IPS DF 4.7 (cell line): ENCODE measurements at regions not wholly inside any gene's neighbourhood (a gene's known extent, or its start where the extent isn't known, plus 50 kb on each side); places are given as distances from the start of the nearest gene placed in this dataset.
"Not testable (repeated sequence)": the region's sequence is repeated elsewhere in the genome, so short reads cannot be mapped to it uniquely, and the experiment has no call there.

Experiments
- DNase-seq: peaks from one replicate; pipeline ENCODE4 v3.0.0-alpha.2; 2013; ENCODE audit warnings: low spot score; ENCODE audit errors: extremely low read depth

- no peak for DNase-seq
Observed at GRCh38 chr19:30841934-30842333, 469.8 kb downstream of the ZNF536 start.

GRCh38 chr19:30830875-30831274, 458.7 kb downstream of the ZNF536 start:
- no peak for DNase-seq

DNA sequence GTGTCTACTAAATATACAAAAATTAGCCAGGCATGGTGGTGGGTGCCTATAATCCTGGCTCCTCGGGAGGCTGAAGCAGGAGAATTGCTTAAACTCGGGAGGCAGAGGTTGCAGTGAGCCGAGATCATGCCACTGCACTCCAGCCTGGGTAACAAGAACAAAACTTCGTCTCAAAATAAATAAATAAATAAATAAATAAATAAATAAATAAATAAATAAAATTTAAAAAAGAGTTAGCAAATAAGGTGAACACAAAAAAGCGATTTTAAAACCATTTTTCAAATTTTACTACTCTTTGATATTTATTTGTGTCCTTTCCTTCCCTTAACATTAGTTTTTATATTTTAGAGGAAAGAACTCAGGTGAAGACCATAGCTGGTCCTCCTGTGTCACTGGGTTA, 453.3 kb downstream of the ZNF536 start:
- not testable (repeated sequence) for DNase-seq

DNA sequence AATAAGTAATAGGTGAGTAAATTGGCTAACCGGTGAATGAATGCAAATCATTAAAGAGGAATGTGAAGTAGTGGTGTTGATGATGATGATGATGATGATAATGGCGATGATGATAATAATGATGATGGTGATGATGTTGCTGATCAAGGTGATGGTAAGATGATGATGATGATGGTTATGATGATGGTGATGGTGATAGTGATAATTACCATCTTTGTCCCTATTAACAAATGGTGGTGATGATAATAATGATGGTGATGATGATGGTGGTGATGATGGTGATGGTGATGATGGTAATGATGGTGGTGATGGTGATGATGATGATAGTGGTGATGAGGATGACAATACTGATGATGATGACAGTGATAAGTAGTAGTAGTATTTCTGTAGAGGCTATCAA, 452.6 kb downstream of the ZNF536 start:
- no peak for DNase-seq

- no peak for DNase-seq
Observed at GRCh38 chr19:30817965-30818567, 445.9 kb downstream of the ZNF536 start.

DNA sequence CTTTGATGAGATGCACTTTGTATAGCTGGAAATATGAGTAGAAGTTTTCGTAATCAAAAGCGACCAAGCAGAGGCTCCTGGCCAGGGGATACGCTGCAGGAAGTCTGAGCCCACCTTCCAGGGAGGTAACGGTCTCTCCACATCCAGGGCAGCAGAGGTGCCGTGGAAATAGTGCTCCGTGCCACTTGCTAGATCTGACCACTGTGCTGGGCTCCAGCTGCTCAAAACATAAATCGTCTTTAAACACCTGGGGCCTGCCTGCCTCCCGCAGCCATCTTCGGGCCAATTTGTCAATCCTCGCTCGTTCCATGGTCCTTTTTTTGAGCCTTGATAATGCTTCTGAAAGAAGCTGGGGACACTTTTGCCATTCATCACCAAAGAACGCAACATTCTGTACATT, 445.0 kb downstream of the ZNF536 start:
- no peak for DNase-seq

- no peak for DNase-seq
Observed at GRCh38 chr19:30815889-30816580, 443.9 kb downstream of the ZNF536 start.

DNA sequence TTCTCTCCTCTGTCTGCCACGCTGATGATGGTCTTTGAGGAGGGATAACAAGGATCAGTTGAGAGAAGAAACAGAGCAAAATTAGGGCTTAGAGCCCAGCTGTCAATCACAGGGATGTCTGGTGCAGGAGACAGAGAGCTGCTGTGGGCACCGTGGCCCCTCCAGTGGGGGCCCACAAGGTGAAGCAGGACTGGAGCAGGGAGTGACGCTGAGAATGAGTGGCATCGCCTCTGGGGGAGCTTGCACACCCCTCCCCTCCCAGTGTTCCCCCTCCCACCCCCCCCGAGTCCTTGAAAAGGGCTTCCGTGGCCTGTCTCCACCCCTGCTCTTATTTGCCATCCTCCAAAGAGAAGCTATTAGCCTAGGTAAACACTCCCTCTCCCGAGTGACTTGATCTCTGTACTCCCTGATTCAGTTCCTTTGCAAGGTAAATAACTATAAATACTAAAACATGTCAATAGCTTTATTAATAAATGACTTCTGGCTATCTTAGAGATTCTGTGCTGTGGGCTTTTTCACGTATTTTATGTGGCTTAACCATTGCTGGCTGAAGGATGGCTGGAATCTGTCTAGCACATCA, 440.0 kb downstream of the ZNF536 start:
- DNase-seq, result no peak

DNA sequence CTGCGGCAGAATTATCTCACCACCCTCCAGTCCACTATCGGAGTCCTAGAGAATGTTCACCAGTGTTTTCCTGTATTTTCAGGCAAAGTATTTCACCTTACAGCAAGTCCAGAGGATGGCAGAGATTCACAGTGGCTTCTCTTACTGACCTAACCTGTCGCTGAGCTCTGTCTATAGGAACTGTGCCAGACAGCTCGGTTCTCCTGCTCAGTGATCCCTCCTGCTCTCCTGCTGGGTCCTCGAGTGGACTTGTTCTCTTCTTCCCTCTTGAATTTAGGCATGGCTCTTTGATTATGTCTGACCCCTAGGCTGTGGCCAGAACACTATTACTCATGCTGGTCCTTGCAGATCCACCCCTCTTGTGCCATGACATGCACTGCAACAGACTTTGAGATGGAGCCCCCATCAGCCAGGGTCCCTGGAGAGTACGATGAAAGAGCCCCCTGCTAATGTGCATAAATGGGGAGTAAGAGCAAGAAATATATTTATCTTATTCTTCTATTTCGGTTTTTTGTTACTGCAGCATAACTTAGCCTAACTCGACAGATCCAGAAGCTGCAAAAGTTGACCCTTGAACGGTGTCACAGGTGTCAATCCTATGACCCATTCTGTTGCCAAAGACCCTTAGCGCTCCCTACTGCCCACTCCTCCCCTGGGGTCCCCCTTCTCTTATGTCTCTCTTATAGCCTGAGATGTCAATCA, 439.4 kb downstream of the ZNF536 start:
- no peak for DNase-seq

DNA sequence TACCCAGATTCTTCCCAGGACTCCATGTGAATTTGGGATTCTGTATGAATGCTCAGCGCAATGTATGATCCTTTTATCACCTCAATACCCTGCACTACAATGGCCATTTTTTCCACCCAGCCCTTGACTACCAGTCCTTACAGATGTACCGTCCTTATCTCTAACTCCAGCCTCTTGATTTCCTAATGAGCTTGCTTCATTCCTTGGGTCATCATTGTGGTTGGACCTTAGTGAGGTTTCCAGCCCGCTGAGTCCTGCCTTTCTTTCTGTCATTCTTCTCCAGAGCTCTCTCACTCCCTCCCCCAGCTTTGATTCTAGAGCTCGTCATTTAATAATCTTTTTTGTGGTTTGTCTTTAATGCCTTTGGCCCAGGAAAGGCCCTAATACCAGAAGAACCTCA, 438.5 kb downstream of the ZNF536 start:
- DNase-seq, result no peak

- DNase-seq, result no peak
Observed at GRCh38 chr19:30807278-30807677, 435.1 kb downstream of the ZNF536 start.

DNA sequence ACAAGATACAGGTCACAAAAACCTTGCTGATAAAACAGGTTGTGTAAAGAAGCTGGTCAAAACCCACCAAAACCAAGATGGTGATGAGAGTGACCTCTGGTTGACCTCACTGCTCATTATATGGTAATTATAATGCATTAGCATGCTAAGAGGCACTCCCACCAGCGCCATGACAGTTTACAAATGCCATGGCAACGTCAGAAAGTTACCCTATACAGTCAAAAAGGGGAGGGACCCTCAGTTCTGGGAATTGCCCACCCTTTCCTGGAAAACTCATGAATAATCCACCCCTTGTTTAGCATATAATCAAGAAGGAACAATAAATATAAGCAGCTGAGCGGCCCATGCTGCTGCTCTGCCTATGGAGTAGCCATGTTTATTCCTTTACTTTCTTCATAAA, 434.1 kb downstream of the ZNF536 start:
- no peak for DNase-seq

- DNase-seq, result no peak
Observed at GRCh38 chr19:30804751-30805150, 432.6 kb downstream of the ZNF536 start.

- DNase-seq, result not testable (repeated sequence)
Observed at GRCh38 chr19:30804333-30804732, 432.1 kb downstream of the ZNF536 start.

GRCh38 chr19:30802424-30803013, 430.3 kb downstream of the ZNF536 start:
- no peak for DNase-seq

- DNase-seq, result no peak
Observed at GRCh38 chr19:30799865-30800755, 427.9 kb downstream of the ZNF536 start.

GRCh38 chr19:30795727-30796126, 423.5 kb downstream of the ZNF536 start:
- no peak for DNase-seq

GRCh38 chr19:30792561-30793505, 420.6 kb downstream of the ZNF536 start:
- no peak for DNase-seq

DNA sequence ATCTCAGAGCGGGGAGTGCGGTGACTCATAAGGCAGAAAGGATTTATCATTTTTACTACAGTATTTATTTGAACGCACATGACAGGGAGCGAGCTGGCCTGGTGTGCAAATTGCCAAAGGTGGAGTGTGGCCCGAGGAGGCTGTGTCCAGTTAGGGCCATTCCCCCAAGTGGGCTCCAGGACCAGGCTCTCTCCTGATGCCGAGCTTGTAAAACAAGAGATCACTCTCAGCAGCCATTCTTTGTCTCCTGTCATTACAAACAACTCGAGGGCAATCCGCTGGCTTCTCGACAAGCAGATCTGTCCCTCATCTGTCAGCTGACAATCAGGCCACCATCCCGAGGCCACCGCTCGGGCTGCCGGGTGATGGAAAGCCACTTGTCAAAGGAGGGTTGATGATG, 418.9 kb downstream of the ZNF536 start:
- no peak for DNase-seq
